ENCODE measurements at regions not wholly inside any gene's neighbourhood (a gene's known extent, or its start where the extent isn't known, plus 50 kb on each side); places are given as distances from the start of the nearest gene placed in this dataset.
"Not testable (repeated sequence)": the region's sequence is repeated elsewhere in the genome, so short reads cannot be mapped to it uniquely, and the experiment has no call there.

DNA sequence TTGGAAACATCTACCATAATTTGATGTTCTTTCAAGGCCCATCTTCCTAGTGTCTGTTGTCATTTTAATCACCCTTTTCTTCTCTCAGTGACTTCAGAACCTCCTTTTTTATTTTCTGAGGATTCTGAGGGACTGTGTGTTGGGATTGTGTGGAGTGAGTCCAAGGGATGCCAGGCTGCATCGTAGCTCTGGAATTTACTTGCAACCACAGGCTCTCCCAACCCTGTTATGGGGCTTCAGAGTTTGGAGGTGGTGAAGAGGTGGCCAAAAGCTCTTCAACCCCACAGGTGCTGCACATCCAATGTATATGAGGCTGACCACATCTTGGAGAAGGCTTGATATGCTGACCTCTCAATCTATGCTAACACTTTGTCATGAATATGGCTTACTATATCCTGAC, 79.5 kb upstream of the GPR141 start:
- no peaks in the 10 kb centered on the region for H3K4me1 ChIP-seq
- H3K4me3 ChIP-seq: no peak overlapping the region
- no peaks in the 10 kb centered on the region for H3K9me3 ChIP-seq
- intact Hi-C loops (cut with DNase I; ENCODE audit: low total_unique reads): no loop called here
- no peak for TF ChIP-seq POLR2A (IDR thresholded peaks at IDR 0.05)
- TF ChIP-seq CTCF (IDR thresholded peaks at IDR 0.05 in 4 of 5, conservative IDR thresholded peaks at IDR 0.05 in 1 of 5): no peak
- DNase-seq (no peak), ATAC-seq (no peak)
- H3K27ac ChIP-seq: no peak overlapping the region
- no peaks in the 10 kb centered on the region for H3K27me3 ChIP-seq
- in situ Hi-C loops (cut with MboI; ENCODE audit: low sequenced_read_pairs in 4 of 4): no loop called here
- H3K36me3 ChIP-seq: no peaks in the 10 kb centered on the region

DNA sequence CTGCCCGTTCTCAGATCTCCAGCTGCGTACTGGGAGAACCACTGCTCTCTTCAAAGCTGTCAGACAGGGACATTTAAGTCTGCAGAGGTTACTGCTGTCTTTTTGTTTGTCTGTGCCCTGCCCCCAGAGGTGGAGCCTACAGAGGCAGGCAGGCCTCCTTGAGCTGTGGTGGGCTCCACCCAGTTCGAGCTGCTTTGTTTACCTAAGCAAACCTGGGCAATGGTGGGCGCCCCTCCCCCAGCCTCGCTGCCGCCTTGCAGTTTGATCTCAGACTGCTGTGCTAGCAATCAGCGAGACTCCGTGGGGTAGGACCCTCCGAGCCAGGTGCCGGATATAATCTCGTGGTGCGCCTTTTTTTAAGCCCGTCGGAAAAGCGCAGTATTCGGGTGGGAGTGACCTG, 66.2 kb upstream of the GPR141 start:
- H3K4me1 ChIP-seq; H3K27ac ChIP-seq; ATAC-seq; in situ Hi-C loops (cut with MboI; ENCODE audit: low sequenced_read_pairs in 4 of 4); intact Hi-C loops (cut with DNase I; ENCODE audit: low total_unique reads); H3K27me3 ChIP-seq; H3K36me3 ChIP-seq; DNase-seq; H3K4me3 ChIP-seq; H3K9me3 ChIP-seq: not testable (repeated sequence)

DNA sequence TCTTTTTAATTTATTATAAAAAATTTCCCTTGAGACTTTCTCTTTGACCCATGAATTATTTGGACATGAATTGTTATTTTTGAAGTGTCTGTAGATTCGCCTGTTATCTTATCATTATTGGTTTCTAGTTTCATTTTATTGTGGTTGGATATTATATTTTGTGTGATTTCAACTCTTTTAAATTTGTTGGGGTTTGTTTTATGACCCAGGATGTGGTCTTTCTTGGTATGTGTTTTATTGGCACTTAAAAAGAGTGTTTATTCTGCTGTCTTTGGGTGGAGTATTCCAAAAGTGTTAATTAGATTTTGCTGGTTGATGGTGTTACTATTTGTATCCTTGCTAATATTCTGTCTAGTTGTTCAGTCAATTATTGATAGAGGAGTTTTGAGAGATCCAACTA, 50.5 kb upstream of the GPR141 start:
- Histone ChIP-seq H3K4me1 (no peaks in the 10 kb centered on the region), H3K27ac (no peak overlapping the region), H3K27me3 (no peaks in the 10 kb centered on the region), H3K9me3 (no peaks in the 10 kb centered on the region), H3K4me3 (no peak overlapping the region), H3K36me3 (no peaks in the 10 kb centered on the region)
- in situ Hi-C loops (cut with MboI; ENCODE audit: low sequenced_read_pairs in 4 of 4) (no loop called here), intact Hi-C loops (cut with DNase I; ENCODE audit: low total_unique reads) (no loop called here)
- no peak for ATAC-seq
- no peak for DNase-seq
- no peak for TF ChIP-seq POLR2A (IDR thresholded peaks at IDR 0.05)
- no peak for TF ChIP-seq CTCF (IDR thresholded peaks at IDR 0.05 in 4 of 5, conservative IDR thresholded peaks at IDR 0.05 in 1 of 5)

All from gastrocnemius medialis (tissue), 4 donors.